Heart left ventricle (tissue), 16 donors: ENCODE measurements at regions not wholly inside any gene's neighbourhood (a gene's known extent, or its start where the extent isn't known, plus 50 kb on each side); places are given as distances from the start of the nearest gene placed in this dataset.

Experiments used
- ATAC-seq, 4 donors: fragments of 200-7000 bp; cut with Tn5 transposase; one replicate each; pipeline ENCODE4 v1.9.1; 2020 to 2022; ENCODE audit warnings: moderate library complexity in 4 of 4, mild to moderate bottlenecking in 3 of 4, moderate number of reproducible peaks in 1 of 4
- DNase-seq, 5 donors: peaks; one replicate each; pipeline ENCODE4 v3.0.0-alpha.2; 2020
- H3K27ac ChIP-seq, 12 donors: fragments of 200-600 bp; sonication (generic) in 4 of 12; one replicate each; pipeline versions ENCODE4 v1.5.0 to v1.8.0; 2016 to 2022; ENCODE audit warnings: mild to moderate bottlenecking in 2 of 12
- H3K27me3 ChIP-seq, 9 donors: fragments of 200-600 bp; sonication (generic) in 2 of 9; one replicate each; pipeline versions ENCODE4 v1.5.1 to v1.8.0; 2016 to 2022; ENCODE audit warnings: mild to moderate bottlenecking in 3 of 9
- H3K36me3 ChIP-seq, 9 donors: fragments of 200-600 bp; sonication (generic) in 2 of 9; one replicate each; pipeline versions ENCODE4 v1.5.0 to v1.8.0; 2018 to 2022; ENCODE audit warnings: mild to moderate bottlenecking in 2 of 9
- H3K4me1 ChIP-seq, 12 donors: fragments of 200-600 bp; sonication (generic) in 4 of 12; one replicate each; pipeline versions ENCODE4 v1.5.0 to v1.8.0; 2016 to 2022; ENCODE audit warnings: mild to moderate bottlenecking in 3 of 12
- H3K4me3 ChIP-seq, 12 donors: fragments of 200-600 bp; sonication (generic) in 4 of 12; one replicate each; pipeline versions ENCODE4 v1.5.0 to v1.8.0; 2017 to 2022; ENCODE audit warnings: mild to moderate bottlenecking in 9 of 12, moderate library complexity in 4 of 12
- H3K9me3 ChIP-seq, 12 donors: fragments of 200-600 bp; sonication (generic) in 4 of 12; one replicate each; pipeline versions ENCODE4 v1.5.0 to v1.8.0; 2016 to 2022; ENCODE audit warnings: mild to moderate bottlenecking in 1 of 12
- CTCF ChIP-seq, 12 donors: fragments of 200-600 bp; sonication (generic) in 4 of 12; IDR thresholded peaks; one replicate each; pipeline versions ENCODE4 v1.5.0 to v1.8.0; 2018 to 2022; ENCODE audit warnings: antibody characterized with exemption in 12 of 12, mild to moderate bottlenecking in 5 of 12
- POLR2A ChIP-seq, 2 donors: fragments of 450-650 bp; IDR thresholded peaks; one replicate each; pipeline ENCODE4 v1.6.1; 2017; ENCODE audit warnings: antibody characterized with exemption in 2 of 2, mild to moderate bottlenecking in 2 of 2, moderate library complexity in 2 of 2
- WGBS, 4 donors: extraction: QIAGEN DNeasy Blood & Tissue Kit in 2 of 4; methylation state at CpG; one replicate each; pipeline versions ENCODE4 v1.1.5 to v1.1.7; 2013 to 2018; 5-methylcytosine and 5-hydroxymethylcytosine counted together
- intact Hi-C, 10 donors: fragments of 100-400 bp; cut with DNase I; formaldehyde crosslinking; loops; one replicate each; pipeline versions ENCODE4 v1.11.1 to v1.14.2; 2022
- donor health status: ischemic (EF 13 %, LVEDD 7.1; RV severe dilation, severe dysfunction).
- donor health status: healthy with polysubstance abuse.
- donor health status: DM: no; HTN: yes; CAD: no.
- donor health status: DM: no; HTN: no; CAD: no.
- donor health status: ischemic (EF 25% LVEDD 6.9; RV normal size, moderate dysfunction).
- donor health status: ischemic (EF 25% LVEDD 5.7; RV mildly dilated, moderate dysfunction).
- donor health status: healthy.
- donor health status: DM: yes; HTN: yes; CAD: no.
- donor health status: ischemic (EF 35%, LVEDD 5.7; RV mildly dilated, moderate dysfunction).
- donor health status: nonischemic (EF 11% LVEDD 7.7; RV severe dilation, severe dysfunction).
- donor health status: DM: yes; HTN: yes; CAD: no.
- donor health status: PGD.
- donor health status: ischemic (EF 29% LVEDD 5.4; RV normal size, mild dysfunction).
- donor health status: nonischemic (EF 23%, LVEDD 6.1; RV moderate dilation, normal function).

GRCh38 chr20:50415516-50416268 is 94.5 kb upstream of the PTPN1 start:
- Histone ChIP-seq H3K27ac (peak overlapping the region; percentile 88 to 99 (median 96)), H3K4me1 (peaks cover 15 to 43% (median 26%) of the 10 kb centered on the region in 12 donors), H3K4me3 (peak overlapping the region in 3 of 12 donors; percentile 18 to 28 (median 27)), H3K27me3 (no peaks in the 10 kb centered on the region), H3K9me3 (peaks cover 0 to 12% (median 0%) of the 10 kb centered on the region in 12 donors), H3K36me3 (no peaks in the 10 kb centered on the region)
- intact Hi-C loops = loop anchor here in 6 of 10 donors (1.0 to 5.0 kb wide), 6 partner anchors 16 to 47 kb away; no protein-coding TSS in a partner anchor
- DNase-seq (peak; percentile 98 to 100 (median 99)), ATAC-seq (peak; percentile 97 to 99 (median 98))
- peak in 1 of 2 donors; percentile 81 for TF ChIP-seq POLR2A (IDR thresholded peaks at IDR 0.05)
- TF ChIP-seq CTCF (IDR thresholded peaks at IDR 0.05) = no peak
- WGBS, 4 donors = 7 to 21% (median 10%) methylated on average over 24 to 25 of the region's 25 CpGs

GRCh38 chr20:50416269-50417022 is 93.7 kb upstream of the PTPN1 start:
- Histone ChIP-seq H3K27ac (peak overlapping the region; percentile 88 to 99 (median 96)), H3K4me3 (peak overlapping the region in 3 of 12 donors; percentile 18 to 28 (median 27)), H3K27me3 (no peaks in the 10 kb centered on the region), H3K36me3 (no peaks in the 10 kb centered on the region), H3K4me1 (peaks cover 15 to 43% (median 26%) of the 10 kb centered on the region in 12 donors), H3K9me3 (peaks cover 0 to 14% (median 0%) of the 10 kb centered on the region in 12 donors)
- 82 to 90% (median 86%) methylated on average over 12 to 14 of the region's 14 CpGs for WGBS, 4 donors
- DNase-seq (no peak), ATAC-seq (peak in 1 of 4 donors; percentile 2)
- intact Hi-C loops = loop anchor here in 5 of 10 donors (2.0 to 5.0 kb wide), 3 partner anchors 34 to 46 kb away; no protein-coding TSS in a partner anchor
- TF ChIP-seq POLR2A (IDR thresholded peaks at IDR 0.05) (no peak), CTCF (IDR thresholded peaks at IDR 0.05) (no peak)

- peak overlapping the region; percentile 88 to 99 (median 96) for H3K27ac ChIP-seq
- DNase-seq (no peak), ATAC-seq (no peak)
- WGBS, 4 donors = 45 to 65% (median 57%) methylated on average over 4 to 5 of the region's 5 CpGs
- TF ChIP-seq CTCF (IDR thresholded peaks at IDR 0.05) (no peak), POLR2A (IDR thresholded peaks at IDR 0.05) (no peak)
- H3K4me1 ChIP-seq = peaks cover 15 to 38% (median 25%) of the 10 kb centered on the region in 12 donors
- no peaks in the 10 kb centered on the region for H3K36me3 ChIP-seq
- no peak overlapping the region for H3K4me3 ChIP-seq
- H3K27me3 ChIP-seq = no peaks in the 10 kb centered on the region
- peaks cover 0 to 19% (median 2%) of the 10 kb centered on the region in 12 donors for H3K9me3 ChIP-seq
- intact Hi-C loops = loop anchor here in 5 of 10 donors (2.0 to 5.0 kb wide), 3 partner anchors 34 to 45 kb away; no protein-coding TSS in a partner anchor
Observed at GRCh38 chr20:50417023-50417329, 93.2 kb upstream of the PTPN1 start.
